Body of pancreas (tissue), 4 donors: ENCODE measurements at regions not wholly inside any gene's neighbourhood (a gene's known extent, or its start where the extent isn't known, plus 50 kb on each side); places are given as distances from the start of the nearest gene placed in this dataset.

Source experiments
- ATAC-seq: fragments of 150-250 bp; one replicate; pipeline ENCODE4 v1.9.1; 2016
- DNase-seq, 4 donors: peaks; one replicate each; pipeline ENCODE4 v3.0.0-alpha.2; 2019
- H3K27ac ChIP-seq, 4 donors: fragments of 200-600 bp; sonication (generic); 1 replicate in 3 of 4; 2 replicates in 1 of 4; pipeline versions ENCODE4 v1.5.1 to v1.6.1; 2016 to 2019; ENCODE audit warnings: mild to moderate bottlenecking in 1 of 4, mixed read lengths in 1 of 4, moderate library complexity in 1 of 4
- H3K27me3 ChIP-seq, 2 donors: fragments of 200-600 bp; sonication (generic); one replicate each; pipeline ENCODE4 v1.6.0; 2016; ENCODE audit warnings: mild to moderate bottlenecking in 1 of 2
- H3K36me3 ChIP-seq, 2 donors: fragments of 200-600 bp; sonication (generic); replicated peaks in 1 of 2; 2 replicates each; pipeline ENCODE4 v1.5.1; 2016; ENCODE audit warnings: low read depth in 2 of 2; ENCODE audit not compliant: insufficient read depth in 1 of 2
- H3K4me1 ChIP-seq: fragments of 200-600 bp; sonication (generic); one replicate; pipeline ENCODE4 v1.6.0; 2016
- H3K4me3 ChIP-seq, 2 donors: fragments of 200-600 bp; sonication (generic); 1 replicate in 1 of 2; 2 replicates in 1 of 2; pipeline ENCODE4 v1.5.1; 2016 to 2019
- H3K9me3 ChIP-seq, 3 donors: fragments of 200-600 bp; sonication (generic); 1 replicate in 2 of 3; 2 replicates in 1 of 3; pipeline ENCODE4 v1.5.1; 2016
- CTCF ChIP-seq, 7 experiments: fragments of 450-650 bp in 4 of 7; fragments of 200-600 bp in 3 of 7; sonication (generic) in 3 of 7; IDR thresholded peaks; one replicate each; pipeline ENCODE4 v1.5.1; 2016 to 2019; ENCODE audit warnings: antibody characterized with exemption in 7 of 7
- POLR2A ChIP-seq, 3 donors: fragments of 450-650 bp; IDR thresholded peaks; one replicate each; pipeline ENCODE4 v1.6.1; 2016; ENCODE audit warnings: antibody characterized with exemption in 3 of 3, mild to moderate bottlenecking in 2 of 3
- WGBS, 2 donors: methylation state at CpG; one replicate each; pipeline ENCODE4 v1.1.5; 2017; 5-methylcytosine and 5-hydroxymethylcytosine counted together
- intact Hi-C: fragments of 100-400 bp; cut with DNase I; formaldehyde crosslinking; loops from one replicate; pipeline ENCODE4 v1.15.1; 2023

GRCh38 chr3:10600726-10601125 lies 95.3 kb upstream of the ATP2B2 start:
- no peak overlapping the region for H3K4me3 ChIP-seq
- intact Hi-C loops, result no loop called here
- no peak for DNase-seq
- H3K9me3 ChIP-seq, result no peaks in the 10 kb centered on the region
- H3K4me1 ChIP-seq, result peaks cover 7% of the 10 kb centered on the region
- H3K27ac ChIP-seq, result no peak overlapping the region
- no peaks in the 10 kb centered on the region for H3K36me3 ChIP-seq
- no peak for ATAC-seq
- H3K27me3 ChIP-seq, result no peaks in the 10 kb centered on the region
- WGBS, 2 donors, result 64 to 77% methylated on average over 5 of the region's 5 CpGs
- TF ChIP-seq CTCF (IDR thresholded peaks at IDR 0.05) (no peak), POLR2A (IDR thresholded peaks at IDR 0.05) (no peak)

- 69 to 73% methylated on average over 5 to 6 of the region's 6 CpGs for WGBS, 2 donors
Observed at GRCh38 chr3:10601151-10601856, 95.9 kb upstream of the ATP2B2 start.

GRCh38 chr3:10601857-10602230 lies 96.5 kb upstream of the ATP2B2 start:
- no peak for ATAC-seq
- TF ChIP-seq POLR2A (IDR thresholded peaks at IDR 0.05) (no peak), CTCF (IDR thresholded peaks at IDR 0.05) (no peak)
- H3K9me3 ChIP-seq, result no peaks in the 10 kb centered on the region
- H3K27ac ChIP-seq, result no peak overlapping the region
- no peaks in the 10 kb centered on the region for H3K27me3 ChIP-seq
- intact Hi-C loops, result no loop called here
- no peak for DNase-seq
- 48 to 64% methylated on average over 4 to 5 of the region's 5 CpGs for WGBS, 2 donors
- peaks cover 7% of the 10 kb centered on the region for H3K4me1 ChIP-seq
- no peaks in the 10 kb centered on the region for H3K36me3 ChIP-seq
- no peak overlapping the region for H3K4me3 ChIP-seq

More at GRCh38 chr3:10601151-10601856, 95.9 kb upstream of the ATP2B2 start:
- no peak overlapping the region for H3K4me3 ChIP-seq
- peaks cover 7% of the 10 kb centered on the region for H3K4me1 ChIP-seq
- no peak for TF ChIP-seq CTCF (IDR thresholded peaks at IDR 0.05)
- TF ChIP-seq POLR2A (IDR thresholded peaks at IDR 0.05), result no peak
- intact Hi-C loops, result no loop called here
- no peaks in the 10 kb centered on the region for H3K36me3 ChIP-seq
- DNase-seq (no peak), ATAC-seq (no peak)
- no peak overlapping the region for H3K27ac ChIP-seq
- no peaks in the 10 kb centered on the region for H3K9me3 ChIP-seq
- no peaks in the 10 kb centered on the region for H3K27me3 ChIP-seq

GRCh38 chr3:10602271-10602670 lies 96.9 kb upstream of the ATP2B2 start:
- Histone ChIP-seq H3K27ac (no peak overlapping the region), H3K4me3 (no peak overlapping the region), H3K27me3 (no peaks in the 10 kb centered on the region), H3K36me3 (no peaks in the 10 kb centered on the region), H3K4me1 (peaks cover 7% of the 10 kb centered on the region), H3K9me3 (no peaks in the 10 kb centered on the region)
- no peak for TF ChIP-seq POLR2A (IDR thresholded peaks at IDR 0.05)
- TF ChIP-seq CTCF (IDR thresholded peaks at IDR 0.05), result no peak
- 74 to 76% methylated on average over 7 of the region's 7 CpGs for WGBS, 2 donors
- intact Hi-C loops, result no loop called here
- ATAC-seq (no peak), DNase-seq (no peak)
